Mucosa of rectum (tissue), 2 donors: ENCODE measurements at regions not wholly inside any gene's neighbourhood (a gene's known extent, or its start where the extent isn't known, plus 50 kb on each side); places are given as distances from the start of the nearest gene placed in this dataset.

Experiments
- H3K27ac ChIP-seq, 2 donors: one replicate each; pipeline ENCODE4 v1.7.0; 2013; ENCODE audit warnings: inconsistent platforms in 2 of 2, low read depth in 2 of 2, low read length in 2 of 2
- H3K27me3 ChIP-seq, 2 donors: one replicate each; pipeline ENCODE4 v1.7.0; 2013; ENCODE audit warnings: low read length in 2 of 2; ENCODE audit not compliant: control insufficient read depth in 2 of 2, insufficient read depth in 2 of 2
- H3K36me3 ChIP-seq, 2 donors: one replicate each; pipeline ENCODE4 v1.7.0; 2013; ENCODE audit warnings: low read length in 2 of 2; ENCODE audit not compliant: control insufficient read depth in 2 of 2, insufficient read depth in 2 of 2
- H3K4me1 ChIP-seq, 2 donors: one replicate each; pipeline ENCODE4 v1.7.0; 2013; ENCODE audit warnings: low read length in 2 of 2, mild to moderate bottlenecking in 1 of 2; ENCODE audit not compliant: control insufficient read depth in 2 of 2, insufficient read depth in 2 of 2
- H3K4me3 ChIP-seq, 2 donors: one replicate each; pipeline ENCODE4 v1.7.0; 2013; ENCODE audit warnings: low read length in 2 of 2
- H3K9ac ChIP-seq, 2 donors: one replicate each; pipeline ENCODE4 v1.7.0; 2013; ENCODE audit warnings: low read length in 2 of 2, low read depth in 1 of 2, mild to moderate bottlenecking in 1 of 2
- H3K9me3 ChIP-seq, 2 donors: one replicate each; pipeline ENCODE4 v1.7.0; 2013; ENCODE audit warnings: low read length in 2 of 2; ENCODE audit not compliant: control insufficient read depth in 2 of 2
- donor health status: healthy.
- donor health status: Normal muscosa, but diverticular disease.

- no peak overlapping the region for H3K4me3 ChIP-seq
Observed at GRCh38 chrX:10033375-10034007, 66.3 kb downstream of the CLDN34 start.

GRCh38 chrX:10034740-10035260 lies 67.6 kb downstream of the CLDN34 start:
- Histone ChIP-seq H3K4me1 (no peaks in the 10 kb centered on the region), H3K27ac (no peak overlapping the region), H3K9me3 (no peaks in the 10 kb centered on the region), H3K36me3 (no peaks in the 10 kb centered on the region), H3K4me3 (no peak overlapping the region), H3K9ac (no peak overlapping the region), H3K27me3 (peaks cover 0 to 2% of the 10 kb centered on the region in 2 donors)

More at GRCh38 chrX:10033375-10034007, 66.3 kb downstream of the CLDN34 start:
- Histone ChIP-seq H3K9me3 (no peaks in the 10 kb centered on the region), H3K36me3 (no peaks in the 10 kb centered on the region), H3K27ac (no peak overlapping the region), H3K27me3 (peaks cover 0 to 2% of the 10 kb centered on the region in 2 donors), H3K4me1 (no peaks in the 10 kb centered on the region), H3K9ac (no peak overlapping the region)

GRCh38 chrX:10038585-10038984 lies 71.4 kb downstream of the CLDN34 start:
- Histone ChIP-seq H3K4me3 (no peak overlapping the region), H3K36me3 (no peaks in the 10 kb centered on the region), H3K9me3 (no peaks in the 10 kb centered on the region), H3K27me3 (no peaks in the 10 kb centered on the region), H3K4me1 (no peaks in the 10 kb centered on the region), H3K9ac (no peak overlapping the region), H3K27ac (no peak overlapping the region)

GRCh38 chrX:10039821-10040793 lies 72.9 kb downstream of the CLDN34 start:
- H3K27me3 ChIP-seq: no peaks in the 10 kb centered on the region
- no peak overlapping the region for H3K9ac ChIP-seq
- H3K4me3 ChIP-seq: no peak overlapping the region
- no peak overlapping the region for H3K27ac ChIP-seq
- no peaks in the 10 kb centered on the region for H3K36me3 ChIP-seq
- H3K9me3 ChIP-seq: no peaks in the 10 kb centered on the region
- no peaks in the 10 kb centered on the region for H3K4me1 ChIP-seq

GRCh38 chrX:10040961-10041360 lies 73.8 kb downstream of the CLDN34 start:
- no peak overlapping the region for H3K27ac ChIP-seq
- H3K9me3 ChIP-seq: no peaks in the 10 kb centered on the region
- no peak overlapping the region for H3K4me3 ChIP-seq
- H3K36me3 ChIP-seq: no peaks in the 10 kb centered on the region
- H3K9ac ChIP-seq: no peak overlapping the region
- H3K4me1 ChIP-seq: no peaks in the 10 kb centered on the region
- H3K27me3 ChIP-seq: no peaks in the 10 kb centered on the region

- H3K36me3 ChIP-seq: no peaks in the 10 kb centered on the region
- H3K27me3 ChIP-seq: no peaks in the 10 kb centered on the region
- no peaks in the 10 kb centered on the region for H3K9me3 ChIP-seq
- H3K4me1 ChIP-seq: no peaks in the 10 kb centered on the region
- H3K4me3 ChIP-seq: no peak overlapping the region
- no peak overlapping the region for H3K27ac ChIP-seq
- no peak overlapping the region for H3K9ac ChIP-seq
Observed at GRCh38 chrX:10041383-10041782, 74.2 kb downstream of the CLDN34 start.

- H3K36me3 ChIP-seq: no peaks in the 10 kb centered on the region
- H3K9ac ChIP-seq: no peak overlapping the region
- H3K27me3 ChIP-seq: no peaks in the 10 kb centered on the region
- H3K4me3 ChIP-seq: no peak overlapping the region
- no peaks in the 10 kb centered on the region for H3K4me1 ChIP-seq
- no peaks in the 10 kb centered on the region for H3K9me3 ChIP-seq
- H3K27ac ChIP-seq: no peak overlapping the region
Observed at GRCh38 chrX:10042055-10042454, 74.9 kb downstream of the CLDN34 start.

GRCh38 chrX:10043386-10043785 lies 76.2 kb downstream of the CLDN34 start:
- H3K27me3 ChIP-seq: no peaks in the 10 kb centered on the region
- no peaks in the 10 kb centered on the region for H3K9me3 ChIP-seq
- no peak overlapping the region for H3K27ac ChIP-seq
- H3K4me1 ChIP-seq: no peaks in the 10 kb centered on the region
- no peak overlapping the region for H3K4me3 ChIP-seq
- no peak overlapping the region for H3K9ac ChIP-seq
- H3K36me3 ChIP-seq: no peaks in the 10 kb centered on the region

GRCh38 chrX:10044021-10044420 lies 76.9 kb downstream of the CLDN34 start:
- no peaks in the 10 kb centered on the region for H3K9me3 ChIP-seq
- H3K4me3 ChIP-seq: no peak overlapping the region
- no peaks in the 10 kb centered on the region for H3K4me1 ChIP-seq
- no peak overlapping the region for H3K27ac ChIP-seq
- no peaks in the 10 kb centered on the region for H3K36me3 ChIP-seq
- no peaks in the 10 kb centered on the region for H3K27me3 ChIP-seq
- no peak overlapping the region for H3K9ac ChIP-seq

GRCh38 chrX:10045327-10046000 lies 78.3 kb downstream of the CLDN34 start:
- no peaks in the 10 kb centered on the region for H3K36me3 ChIP-seq
- no peak overlapping the region for H3K4me3 ChIP-seq
- H3K9ac ChIP-seq: no peak overlapping the region
- no peak overlapping the region for H3K27ac ChIP-seq
- H3K4me1 ChIP-seq: no peaks in the 10 kb centered on the region
- H3K9me3 ChIP-seq: no peaks in the 10 kb centered on the region
- no peaks in the 10 kb centered on the region for H3K27me3 ChIP-seq
